OCI-LY7 (cell line): ENCODE measurements at regions not wholly inside any gene's neighbourhood (a gene's known extent, or its start where the extent isn't known, plus 50 kb on each side); places are given as distances from the start of the nearest gene placed in this dataset.

Experiments used
- BruUV-seq: library from RNA; stranded (reverse); fragments of 400-500 nt; replicated peaks from 2 replicates; lab custom pipeline; 2021; lab: Mats Ljungman, UMichigan
- CTCF ChIA-PET: fragments of 300-600 bp; sonication (Branson Sonifier 250); formaldehyde crosslinking; loops from one replicate; lab custom pipeline; 2022; ENCODE audit warnings: antibody characterized with exemption; ENCODE audit not compliant: unreplicated experiment; lab: Charles Lee
- POLR2A ChIA-PET: fragments of 300-600 bp; sonication (Branson Sonifier 250); formaldehyde crosslinking; loops from one replicate; lab custom pipeline; 2022; ENCODE audit warnings: antibody characterized with exemption; lab: Charles Lee
- DNase-seq: peaks from one replicate; pipeline ENCODE4 v3.0.0-alpha.2; 2015; ENCODE audit warnings: low spot score
- H2AFZ ChIP-seq: fragments of 200-600 bp; sonication (generic), shearing (Covaris generic); 2 replicates; pipeline ENCODE4 v1.6.1; 2014; ENCODE audit warnings: mild to moderate bottlenecking, antibody characterized with exemption, low read length, moderate library complexity
- H3K27ac ChIP-seq: fragments of 200-600 bp; sonication (generic); 2 replicates; pipeline ENCODE4 v1.5.1; 2014; ENCODE audit warnings: mixed run types, low read depth, mild to moderate bottlenecking, moderate library complexity, low read length, inconsistent platforms; ENCODE audit not compliant: poor library complexity, severe bottlenecking
- H3K36me3 ChIP-seq: fragments of 200-600 bp; sonication (generic); 2 replicates; pipeline ENCODE4 v1.6.1; 2014; ENCODE audit warnings: mild to moderate bottlenecking, antibody characterized with exemption, low read length, moderate library complexity, mixed read lengths; ENCODE audit not compliant: insufficient read depth
- H3K4me1 ChIP-seq: fragments of 200-600 bp; sonication (generic); 2 replicates; pipeline ENCODE4 v1.5.1; 2014; ENCODE audit warnings: mild to moderate bottlenecking, low read length; ENCODE audit not compliant: insufficient read depth, poor library complexity, severe bottlenecking
- H3K4me2 ChIP-seq: fragments of 200-600 bp; sonication (generic); 2 replicates; pipeline ENCODE4 v1.6.1; 2014; ENCODE audit warnings: mild to moderate bottlenecking, low read length
- H3K4me3 ChIP-seq: fragments of 200-600 bp; sonication (generic); 2 replicates; pipeline ENCODE4 v1.5.1; 2014; ENCODE audit warnings: mild to moderate bottlenecking, low read depth, low read length; ENCODE audit not compliant: poor library complexity, severe bottlenecking
- H3K79me2 ChIP-seq: fragments of 200-600 bp; sonication (generic); 2 replicates; pipeline ENCODE4 v1.6.1; 2016; ENCODE audit warnings: low read depth, mild to moderate bottlenecking, low read length, moderate library complexity, mixed read lengths; ENCODE audit not compliant: insufficient read depth
- H3K9me2 ChIP-seq: fragments of 200-600 bp; sonication (generic); 2 replicates; pipeline ENCODE4 v1.6.1; 2016; ENCODE audit warnings: mild to moderate bottlenecking, low read length, mixed read lengths; ENCODE audit not compliant: insufficient read depth
- H3K9me3 ChIP-seq: fragments of 200-600 bp; sonication (generic); 2 replicates; pipeline ENCODE4 v1.6.1; 2014; ENCODE audit warnings: mild to moderate bottlenecking, mixed run types, low read length, mixed read lengths
- H4K20me1 ChIP-seq: fragments of 200-600 bp; sonication (generic); 2 replicates; pipeline ENCODE4 v1.6.1; 2014; ENCODE audit warnings: mild to moderate bottlenecking, antibody characterized with exemption, low read length, moderate library complexity, mixed read lengths; ENCODE audit not compliant: insufficient read depth
- CTCF ChIP-seq: fragments of 200-600 bp; sonication (generic); conservative IDR thresholded peaks from 2 replicates; pipeline ENCODE4 v1.5.1; 2014; ENCODE audit warnings: mild to moderate bottlenecking, antibody characterized with exemption, low read length, moderate library complexity, mixed read lengths
- EZH2phosphoT487 ChIP-seq: fragments of 200-600 bp; sonication (generic); IDR thresholded peaks from 2 replicates; pipeline ENCODE4 v1.6.1; 2018; ENCODE audit warnings: low read depth, borderline replicate concordance, mild to moderate bottlenecking, mixed run types, antibody characterized with exemption, low read length, moderate library complexity, mixed read lengths
- intact Hi-C: fragments of 100-400 bp; cut with micrococcal nuclease; formaldehyde crosslinking; loops from one replicate; pipeline ENCODE4 v1.10.0; 2022; ENCODE audit not compliant: unreplicated experiment

- TF ChIP-seq CTCF, result no peak
- TF ChIP-seq EZH2phosphoT487, result no peak
- POLR2A ChIA-PET, result no interaction called here
- Histone ChIP-seq H3K9me3 (no peaks in the 10 kb centered on the region), H3K27ac (no peak overlapping the region), H2AFZ (no peak overlapping the region), H3K4me1 (no peaks in the 10 kb centered on the region), H3K4me2 (no peak overlapping the region), H4K20me1 (no peaks in the 10 kb centered on the region), H3K79me2 (no peaks in the 10 kb centered on the region), H3K9me2 (no peaks in the 10 kb centered on the region), H3K36me3 (no peaks in the 10 kb centered on the region), H3K4me3 (no peak overlapping the region)
- CTCF ChIA-PET, result no interaction called here
- intact Hi-C loops, result no loop called here
- BruUV-seq, result no TSS peak
- DNase-seq, result no peak
Measured at GRCh38 chr5:74222806-74223205, 417.7 kb downstream of the ENC1 start.

GRCh38 chr5:74221413-74221812 is 419.1 kb downstream of the ENC1 start:
- H3K79me2 ChIP-seq, result no peaks in the 10 kb centered on the region
- ChIA-PET POLR2A (no interaction called here), CTCF (no interaction called here)
- no peak overlapping the region for H2AFZ ChIP-seq
- H3K4me2 ChIP-seq, result no peak overlapping the region
- no peaks in the 10 kb centered on the region for H4K20me1 ChIP-seq
- H3K4me3 ChIP-seq, result no peak overlapping the region
- H3K4me1 ChIP-seq, result no peaks in the 10 kb centered on the region
- DNase-seq, result no peak
- no peaks in the 10 kb centered on the region for H3K36me3 ChIP-seq
- no peaks in the 10 kb centered on the region for H3K9me3 ChIP-seq
- intact Hi-C loops, result no loop called here
- TF ChIP-seq EZH2phosphoT487 (no peak), CTCF (no peak)
- no peaks in the 10 kb centered on the region for H3K9me2 ChIP-seq
- BruUV-seq, result no TSS peak
- H3K27ac ChIP-seq, result no peak overlapping the region

- BruUV-seq, result no TSS peak
- H3K9me3 ChIP-seq, result no peaks in the 10 kb centered on the region
- H3K36me3 ChIP-seq, result no peaks in the 10 kb centered on the region
- no peak overlapping the region for H3K27ac ChIP-seq
- H3K4me2 ChIP-seq, result no peak overlapping the region
- TF ChIP-seq EZH2phosphoT487 (no peak), CTCF (no peak)
- no peak overlapping the region for H3K4me3 ChIP-seq
- DNase-seq, result no peak
- intact Hi-C loops, result no loop called here
- no peaks in the 10 kb centered on the region for H3K4me1 ChIP-seq
- H2AFZ ChIP-seq, result no peak overlapping the region
- no peaks in the 10 kb centered on the region for H3K79me2 ChIP-seq
- H3K9me2 ChIP-seq, result no peaks in the 10 kb centered on the region
- POLR2A ChIA-PET, result no interaction called here
- H4K20me1 ChIP-seq, result no peaks in the 10 kb centered on the region
- CTCF ChIA-PET, result interaction anchor here (0.5 kb wide), 1 partner anchor 1665 kb away, joined by 4 read pairs; no protein-coding TSS in a partner anchor
Measured at GRCh38 chr5:74216012-74216411, 424.5 kb downstream of the ENC1 start.
